PFSK-1 (cell line): ENCODE measurements at regions not wholly inside any gene's neighbourhood (a gene's known extent, or its start where the extent isn't known, plus 50 kb on each side); places are given as distances from the start of the nearest gene placed in this dataset.

ENCODE experiments used
- POLR2AphosphoS5 ChIP-seq: IDR thresholded peaks from 2 replicates; pipeline ENCODE4 v1.6.1; 2012; ENCODE audit warnings: low read depth, mild to moderate bottlenecking, control low read depth, low read length, moderate library complexity
- SIN3A ChIP-seq: IDR thresholded peaks from 2 replicates; pipeline ENCODE4 v1.6.1; 2012; ENCODE audit warnings: mild to moderate bottlenecking, low read length, moderate library complexity, borderline replicate concordance; ENCODE audit not compliant: insufficient read depth
- TAF1 ChIP-seq: IDR thresholded peaks from 2 replicates; pipeline ENCODE4 v1.6.1; 2012; ENCODE audit warnings: low read length, control low read depth, borderline replicate concordance; ENCODE audit not compliant: insufficient read depth

DNA sequence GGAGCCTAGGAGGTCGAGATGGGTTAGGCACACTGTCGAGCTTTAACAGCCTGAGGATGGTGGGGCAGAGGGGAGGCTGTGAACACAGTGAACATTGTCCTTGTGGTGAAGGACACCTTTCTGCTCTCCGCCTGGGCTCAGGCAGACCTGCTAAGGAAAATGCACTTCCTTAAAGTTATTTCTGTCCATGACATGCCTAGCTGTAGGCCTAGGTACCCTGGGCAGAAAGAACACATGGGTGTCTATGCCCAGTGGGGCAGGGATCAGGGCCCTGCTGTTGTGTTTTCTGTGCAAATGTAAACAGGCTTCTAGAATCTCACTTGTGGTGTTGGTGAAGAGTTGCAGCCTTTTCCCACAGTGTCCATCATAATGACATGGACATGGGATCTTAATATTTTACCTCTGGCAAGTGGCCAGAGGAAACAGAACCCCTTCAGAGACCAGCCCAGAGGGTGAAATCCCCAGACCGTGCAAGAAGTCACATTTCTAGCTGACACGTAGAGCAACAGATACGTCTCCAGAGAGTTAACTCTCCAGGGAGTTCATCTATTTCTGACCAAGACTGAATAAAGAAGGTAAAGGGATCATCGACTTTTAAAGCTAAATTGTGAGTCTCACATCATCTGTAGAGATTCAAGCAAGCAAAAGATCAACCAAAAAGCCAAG, 79.2 kb downstream of the C9orf152 start:
- TF ChIP-seq POLR2AphosphoS5 (no peak), TAF1 (no peak), SIN3A (no peak)
